Stimulated activated memory B cell treated with anti-CD40 and anti-IgM and Interleukin-4, amounts not matched to agents 10 μg/mL and 1 μg/mL and 100 μg/mL, for 72 hours (primary cell): ENCODE measurements at regions not wholly inside any gene's neighbourhood (a gene's known extent, or its start where the extent isn't known, plus 50 kb on each side); places are given as distances from the start of the nearest gene placed in this dataset.

Source experiments
- ATAC-seq: fragments of 150-1000 bp; cut with Tn5 transposase; 2 replicates; pipeline ENCODE4 v1.10.0; 2021
- H3K27ac Mint-ChIP-seq: one replicate; pipeline ENCODE4 v1.8.0; 2022; ENCODE audit warnings: mild to moderate bottlenecking, mixed read lengths
- H3K27me3 Mint-ChIP-seq: one replicate; pipeline ENCODE4 v1.8.0; 2022; ENCODE audit warnings: mixed read lengths
- H3K36me3 Mint-ChIP-seq: one replicate; pipeline ENCODE4 v1.8.0; 2022; ENCODE audit warnings: mixed read lengths
- H3K4me1 Mint-ChIP-seq: one replicate; pipeline ENCODE4 v1.8.0; 2022; ENCODE audit warnings: mixed read lengths
- H3K4me3 Mint-ChIP-seq: one replicate; pipeline ENCODE4 v1.8.0; 2022; ENCODE audit warnings: mild to moderate bottlenecking, moderate library complexity, mixed read lengths
- H3K9me3 Mint-ChIP-seq: one replicate; pipeline ENCODE4 v1.8.0; 2022; ENCODE audit warnings: mixed read lengths

GRCh38 chr2:100222844-100223243 is 80.5 kb upstream of the AFF3 start:
- Mint-ChIP-seq H3K4me1 (peaks cover 12% of the 10 kb centered on the region), H3K27ac (peak overlapping the region; percentile 16), H3K36me3 (no peaks in the 10 kb centered on the region), H3K9me3 (no peaks in the 10 kb centered on the region), H3K4me3 (no peak overlapping the region), H3K27me3 (peaks cover 17% of the 10 kb centered on the region)
- no peak for ATAC-seq

GRCh38 chr2:100218552-100218951 is 76.2 kb upstream of the AFF3 start:
- H3K9me3 Mint-ChIP-seq: no peaks in the 10 kb centered on the region
- H3K27ac Mint-ChIP-seq: no peak overlapping the region
- no peak for ATAC-seq
- no peak overlapping the region for H3K4me3 Mint-ChIP-seq
- H3K27me3 Mint-ChIP-seq: peaks cover 10% of the 10 kb centered on the region
- no peaks in the 10 kb centered on the region for H3K36me3 Mint-ChIP-seq
- H3K4me1 Mint-ChIP-seq: peaks cover 9% of the 10 kb centered on the region

- H3K4me3 Mint-ChIP-seq: no peak overlapping the region
- no peaks in the 10 kb centered on the region for H3K4me1 Mint-ChIP-seq
- peaks cover 10% of the 10 kb centered on the region for H3K27me3 Mint-ChIP-seq
- ATAC-seq: no peak
- H3K27ac Mint-ChIP-seq: no peak overlapping the region
- no peaks in the 10 kb centered on the region for H3K9me3 Mint-ChIP-seq
- no peaks in the 10 kb centered on the region for H3K36me3 Mint-ChIP-seq
Measured at GRCh38 chr2:100217323-100217722, 74.9 kb upstream of the AFF3 start.

- Mint-ChIP-seq H3K4me3 (no peak overlapping the region), H3K27me3 (peaks cover 10% of the 10 kb centered on the region), H3K9me3 (no peaks in the 10 kb centered on the region), H3K27ac (no peak overlapping the region), H3K4me1 (no peaks in the 10 kb centered on the region), H3K36me3 (no peaks in the 10 kb centered on the region)
- no peak for ATAC-seq
Measured at GRCh38 chr2:100216015-100216414, 73.6 kb upstream of the AFF3 start.

- Mint-ChIP-seq H3K9me3 (no peaks in the 10 kb centered on the region), H3K4me1 (no peaks in the 10 kb centered on the region), H3K36me3 (no peaks in the 10 kb centered on the region), H3K4me3 (no peak overlapping the region), H3K27me3 (peaks cover 10% of the 10 kb centered on the region), H3K27ac (no peak overlapping the region)
- no peak for ATAC-seq
Measured at GRCh38 chr2:100215371-100215770, 73.0 kb upstream of the AFF3 start.

GRCh38 chr2:100214265-100214971 is 72.0 kb upstream of the AFF3 start:
- Mint-ChIP-seq H3K27ac (no peak overlapping the region), H3K4me1 (no peaks in the 10 kb centered on the region), H3K27me3 (peaks cover 10% of the 10 kb centered on the region), H3K9me3 (no peaks in the 10 kb centered on the region), H3K4me3 (no peak overlapping the region), H3K36me3 (no peaks in the 10 kb centered on the region)
- ATAC-seq: no peak

- H3K4me3 Mint-ChIP-seq: no peak overlapping the region
- no peak for ATAC-seq
- H3K27ac Mint-ChIP-seq: no peak overlapping the region
- peaks cover 10% of the 10 kb centered on the region for H3K27me3 Mint-ChIP-seq
- H3K9me3 Mint-ChIP-seq: no peaks in the 10 kb centered on the region
- no peaks in the 10 kb centered on the region for H3K36me3 Mint-ChIP-seq
- no peaks in the 10 kb centered on the region for H3K4me1 Mint-ChIP-seq
Measured at GRCh38 chr2:100213595-100213994, 71.2 kb upstream of the AFF3 start.

- H3K27me3 Mint-ChIP-seq: peaks cover 6% of the 10 kb centered on the region
- no peaks in the 10 kb centered on the region for H3K4me1 Mint-ChIP-seq
- no peak overlapping the region for H3K4me3 Mint-ChIP-seq
- no peaks in the 10 kb centered on the region for H3K36me3 Mint-ChIP-seq
- ATAC-seq: no peak
- H3K27ac Mint-ChIP-seq: no peak overlapping the region
- no peaks in the 10 kb centered on the region for H3K9me3 Mint-ChIP-seq
Measured at GRCh38 chr2:100212850-100213249, 70.5 kb upstream of the AFF3 start.

- Mint-ChIP-seq H3K9me3 (no peaks in the 10 kb centered on the region), H3K4me3 (no peak overlapping the region), H3K27me3 (no peaks in the 10 kb centered on the region), H3K4me1 (no peaks in the 10 kb centered on the region), H3K27ac (no peak overlapping the region), H3K36me3 (no peaks in the 10 kb centered on the region)
- no peak for ATAC-seq
Measured at GRCh38 chr2:100211521-100211920, 69.1 kb upstream of the AFF3 start.

GRCh38 chr2:100208141-100208770 is 65.9 kb upstream of the AFF3 start:
- Mint-ChIP-seq H3K9me3 (no peaks in the 10 kb centered on the region), H3K27ac (no peak overlapping the region), H3K4me1 (peaks cover 7% of the 10 kb centered on the region), H3K4me3 (no peak overlapping the region), H3K36me3 (no peaks in the 10 kb centered on the region), H3K27me3 (peaks cover 11% of the 10 kb centered on the region)
- ATAC-seq: no peak

- Mint-ChIP-seq H3K4me1 (peaks cover 7% of the 10 kb centered on the region), H3K4me3 (no peak overlapping the region), H3K36me3 (no peaks in the 10 kb centered on the region), H3K27ac (no peak overlapping the region), H3K27me3 (peaks cover 13% of the 10 kb centered on the region), H3K9me3 (no peaks in the 10 kb centered on the region)
- ATAC-seq: no peak
Measured at GRCh38 chr2:100207411-100207885, 65.1 kb upstream of the AFF3 start.

- peaks cover 2% of the 10 kb centered on the region for H3K9me3 Mint-ChIP-seq
- no peaks in the 10 kb centered on the region for H3K36me3 Mint-ChIP-seq
- peaks cover 17% of the 10 kb centered on the region for H3K27me3 Mint-ChIP-seq
- no peak overlapping the region for H3K4me3 Mint-ChIP-seq
- no peak for ATAC-seq
- H3K4me1 Mint-ChIP-seq: peaks cover 7% of the 10 kb centered on the region
- no peak overlapping the region for H3K27ac Mint-ChIP-seq
Measured at GRCh38 chr2:100206731-100207255, 64.4 kb upstream of the AFF3 start.

GRCh38 chr2:100205174-100205573 is 62.8 kb upstream of the AFF3 start:
- peaks cover 5% of the 10 kb centered on the region for H3K9me3 Mint-ChIP-seq
- peaks cover 7% of the 10 kb centered on the region for H3K4me1 Mint-ChIP-seq
- no peaks in the 10 kb centered on the region for H3K36me3 Mint-ChIP-seq
- ATAC-seq: peak; percentile 31
- no peak overlapping the region for H3K4me3 Mint-ChIP-seq
- no peak overlapping the region for H3K27ac Mint-ChIP-seq
- H3K27me3 Mint-ChIP-seq: peaks cover 17% of the 10 kb centered on the region

- ATAC-seq: no peak
- no peaks in the 10 kb centered on the region for H3K36me3 Mint-ChIP-seq
- H3K9me3 Mint-ChIP-seq: peaks cover 5% of the 10 kb centered on the region
- H3K4me3 Mint-ChIP-seq: no peak overlapping the region
- peaks cover 17% of the 10 kb centered on the region for H3K27me3 Mint-ChIP-seq
- H3K4me1 Mint-ChIP-seq: peaks cover 7% of the 10 kb centered on the region
- H3K27ac Mint-ChIP-seq: no peak overlapping the region
Measured at GRCh38 chr2:100202567-100202966, 60.2 kb upstream of the AFF3 start.

- peaks cover 5% of the 10 kb centered on the region for H3K9me3 Mint-ChIP-seq
- peaks cover 7% of the 10 kb centered on the region for H3K4me1 Mint-ChIP-seq
- no peak overlapping the region for H3K4me3 Mint-ChIP-seq
- H3K27ac Mint-ChIP-seq: no peak overlapping the region
- ATAC-seq: no peak
- H3K27me3 Mint-ChIP-seq: peaks cover 25% of the 10 kb centered on the region
- no peaks in the 10 kb centered on the region for H3K36me3 Mint-ChIP-seq
Measured at GRCh38 chr2:100200985-100201384, 58.6 kb upstream of the AFF3 start.

GRCh38 chr2:100199421-100199820 is 57.0 kb upstream of the AFF3 start:
- Mint-ChIP-seq H3K36me3 (no peaks in the 10 kb centered on the region), H3K9me3 (peaks cover 5% of the 10 kb centered on the region), H3K27ac (no peak overlapping the region)

More at GRCh38 chr2:100199421-100199820, 57.0 kb upstream of the AFF3 start:
- Mint-ChIP-seq H3K4me3 (no peak overlapping the region), H3K27me3 (peaks cover 22% of the 10 kb centered on the region), H3K4me1 (no peaks in the 10 kb centered on the region)
- no peak for ATAC-seq
